ENCODE measurements at regions not wholly inside any gene's neighbourhood (a gene's known extent, or its start where the extent isn't known, plus 50 kb on each side); places are given as distances from the start of the nearest gene placed in this dataset.

DNA sequence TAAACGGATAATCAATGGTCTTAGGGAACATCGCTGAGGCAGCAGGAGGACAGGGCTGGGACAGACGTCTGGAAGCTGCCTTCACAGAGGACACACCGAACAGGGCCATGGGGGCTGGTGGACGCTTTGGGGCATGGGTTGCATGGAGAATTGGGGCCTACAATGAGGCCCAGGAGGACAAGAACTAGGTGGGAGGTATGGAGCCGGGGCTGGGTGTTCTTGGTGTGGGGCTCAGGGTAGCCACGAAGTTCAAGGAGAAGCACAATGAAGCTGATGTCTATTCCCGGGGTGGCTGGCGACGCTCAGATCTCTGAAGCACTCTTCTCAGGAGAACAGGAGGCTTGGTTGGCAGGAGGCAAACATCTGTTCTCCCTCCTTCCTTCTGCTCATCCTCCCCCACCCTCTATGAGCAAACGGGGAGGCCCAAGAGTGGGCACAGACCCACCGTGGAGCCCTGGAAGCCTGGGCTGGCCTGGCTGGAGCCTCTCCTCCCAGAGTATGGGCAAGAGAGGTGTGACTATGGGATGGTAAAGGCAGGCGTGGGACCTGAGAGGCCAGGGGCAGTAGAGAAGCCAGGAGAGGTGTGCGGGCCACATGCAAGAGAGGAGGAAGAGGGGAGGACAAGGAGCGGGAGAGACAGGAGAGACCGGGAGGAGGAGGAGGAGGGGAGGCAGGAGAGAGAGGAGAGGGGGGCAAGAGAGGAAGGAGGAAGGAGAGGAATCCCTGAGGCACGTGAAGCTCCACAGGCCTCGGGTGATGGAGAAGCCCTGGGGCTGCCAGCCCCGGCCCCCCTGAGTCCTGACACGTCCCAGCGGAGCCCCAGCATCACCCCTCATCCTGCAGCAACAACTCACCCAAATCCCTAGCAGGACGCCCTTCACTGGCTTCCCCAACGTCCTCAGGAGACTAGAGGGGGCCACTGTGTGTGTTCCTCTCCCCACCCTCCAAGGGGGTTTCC, 159.1 kb downstream of the OLFM1 start:
- Histone ChIP-seq H3K27ac (no peak overlapping the region), H3K4me1 (peaks cover 0 to 12% (median 3%) of the 10 kb centered on the region in 9 donors), H3K36me3 (no peaks in the 10 kb centered on the region), H3K27me3 (peaks cover 8 to 92% (median 64%) of the 10 kb centered on the region in 7 donors), H3K4me3 (no peak overlapping the region), H3K9me3 (no peaks in the 10 kb centered on the region)
- 62 to 66% methylated on average over 23 of the region's 23 CpGs for WGBS, 2 donors
- DNase-seq (no peak), ATAC-seq (no peak)
- intact Hi-C loops (cut with DNase I): no loop called here
- TF ChIP-seq, protein P1, sequence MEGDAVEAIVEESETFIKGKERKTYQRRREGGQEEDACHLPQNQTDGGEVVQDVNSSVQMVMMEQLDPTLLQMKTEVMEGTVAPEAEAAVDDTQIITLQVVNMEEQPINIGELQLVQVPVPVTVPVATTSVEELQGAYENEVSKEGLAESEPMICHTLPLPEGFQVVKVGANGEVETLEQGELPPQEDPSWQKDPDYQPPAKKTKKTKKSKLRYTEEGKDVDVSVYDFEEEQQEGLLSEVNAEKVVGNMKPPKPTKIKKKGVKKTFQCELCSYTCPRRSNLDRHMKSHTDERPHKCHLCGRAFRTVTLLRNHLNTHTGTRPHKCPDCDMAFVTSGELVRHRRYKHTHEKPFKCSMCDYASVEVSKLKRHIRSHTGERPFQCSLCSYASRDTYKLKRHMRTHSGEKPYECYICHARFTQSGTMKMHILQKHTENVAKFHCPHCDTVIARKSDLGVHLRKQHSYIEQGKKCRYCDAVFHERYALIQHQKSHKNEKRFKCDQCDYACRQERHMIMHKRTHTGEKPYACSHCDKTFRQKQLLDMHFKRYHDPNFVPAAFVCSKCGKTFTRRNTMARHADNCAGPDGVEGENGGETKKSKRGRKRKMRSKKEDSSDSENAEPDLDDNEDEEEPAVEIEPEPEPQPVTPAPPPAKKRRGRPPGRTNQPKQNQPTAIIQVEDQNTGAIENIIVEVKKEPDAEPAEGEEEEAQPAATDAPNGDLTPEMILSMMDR (IDR thresholded peaks at IDR 0.05): no peak

DNA sequence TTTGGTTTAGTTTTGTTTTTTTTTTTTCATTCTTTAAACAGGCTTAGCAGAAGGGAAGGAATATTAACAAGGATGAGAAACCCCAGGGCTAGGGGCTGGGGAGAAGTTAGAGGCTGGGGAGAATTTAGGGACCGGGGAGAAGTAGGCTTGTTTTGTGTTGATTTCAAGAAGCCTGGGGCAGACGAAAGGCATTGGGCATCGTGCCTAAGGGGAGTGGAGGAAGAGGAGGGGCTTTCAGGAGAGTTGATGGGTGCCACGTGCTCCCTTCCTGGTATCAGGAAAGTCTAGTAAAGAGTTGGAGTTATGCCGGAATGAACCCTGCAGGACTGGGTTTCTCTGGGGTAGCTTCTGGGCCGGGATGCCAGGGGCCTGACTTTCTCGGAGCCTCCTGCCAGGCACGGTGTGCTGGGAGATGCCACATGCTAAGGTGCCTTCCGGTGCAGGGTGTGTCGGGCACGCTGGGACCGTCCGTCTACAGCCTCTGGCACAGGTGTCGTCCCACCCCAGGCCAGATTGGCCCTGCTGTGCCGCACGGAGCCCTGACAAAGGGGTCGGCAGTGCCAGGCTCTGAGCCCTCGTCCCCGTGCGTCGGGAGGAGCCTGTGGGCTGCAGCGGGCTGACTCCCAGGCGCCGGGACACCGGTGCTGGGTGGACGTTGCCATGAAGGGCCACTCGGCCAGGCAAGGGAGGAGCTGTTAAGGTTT, 159.9 kb downstream of the OLFM1 start:
- 71 to 72% methylated on average over 27 of the region's 27 CpGs for WGBS, 2 donors
- no peak overlapping the region for H3K4me3 ChIP-seq
- TF ChIP-seq, protein P1 (IDR thresholded peaks at IDR 0.05): no peak
- H3K36me3 ChIP-seq: no peaks in the 10 kb centered on the region
- intact Hi-C loops (cut with DNase I): no loop called here
- ATAC-seq (no peak), DNase-seq (no peak)
- no peak overlapping the region for H3K27ac ChIP-seq
- no peaks in the 10 kb centered on the region for H3K9me3 ChIP-seq
- peaks cover 8 to 90% (median 67%) of the 10 kb centered on the region in 7 donors for H3K27me3 ChIP-seq
- H3K4me1 ChIP-seq: peaks cover 0 to 12% (median 3%) of the 10 kb centered on the region in 9 donors

DNA sequence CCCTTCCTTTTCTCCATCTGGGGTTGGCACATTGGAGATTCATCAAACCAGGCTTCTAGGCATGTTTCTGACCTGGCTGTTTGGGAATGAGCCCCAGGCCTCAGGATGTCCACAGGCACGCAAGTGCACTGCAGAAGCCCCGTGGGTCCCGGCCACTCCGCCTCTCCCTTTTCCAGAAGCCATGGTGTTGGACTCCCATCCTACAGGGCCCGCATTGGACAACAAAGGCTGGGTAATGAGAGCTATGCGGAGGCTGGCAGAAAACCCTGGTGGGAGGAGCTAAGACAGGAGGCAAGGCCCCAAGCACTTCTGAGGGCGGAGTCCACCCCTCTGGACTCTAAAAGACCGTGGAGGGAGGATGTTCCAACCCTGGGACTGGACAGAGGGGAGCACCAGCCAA, 160.6 kb downstream of the OLFM1 start:
- Histone ChIP-seq H3K27me3 (peaks cover 2 to 90% (median 63%) of the 10 kb centered on the region in 7 donors), H3K9me3 (no peaks in the 10 kb centered on the region), H3K4me1 (peaks cover 0 to 12% (median 3%) of the 10 kb centered on the region in 9 donors), H3K4me3 (no peak overlapping the region), H3K36me3 (no peaks in the 10 kb centered on the region), H3K27ac (no peak overlapping the region)
- no peak for ATAC-seq
- TF ChIP-seq, protein P1 (IDR thresholded peaks at IDR 0.05): no peak
- no peak for DNase-seq
- 65 to 70% methylated on average over 8 of the region's 8 CpGs for WGBS, 2 donors
- intact Hi-C loops (cut with DNase I): no loop called here

DNA sequence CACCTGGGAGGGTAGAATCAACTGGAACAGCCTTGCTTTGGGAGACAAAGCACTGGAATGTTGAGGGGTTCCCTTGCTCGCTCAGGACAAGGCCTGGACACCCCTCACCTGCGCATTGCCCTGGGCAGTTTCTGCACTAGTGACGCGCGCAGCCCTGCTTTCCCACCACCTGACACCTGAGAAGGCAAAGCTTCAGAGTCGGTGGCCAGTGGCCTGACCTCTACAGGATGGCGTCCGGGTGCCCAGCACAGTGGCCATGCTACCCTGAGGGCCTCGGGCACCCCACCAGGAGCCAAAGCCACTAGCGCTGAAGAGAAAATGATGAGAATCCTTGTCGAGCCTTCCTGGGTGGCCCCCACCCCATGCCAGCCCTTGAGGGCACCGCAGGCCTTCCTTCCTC, 161.3 kb downstream of the OLFM1 start:
- H3K9me3 ChIP-seq: no peaks in the 10 kb centered on the region
- intact Hi-C loops (cut with DNase I): no loop called here
- peaks cover 0 to 88% (median 60%) of the 10 kb centered on the region in 7 donors for H3K27me3 ChIP-seq
- no peaks in the 10 kb centered on the region for H3K36me3 ChIP-seq
- no peak for ATAC-seq
- 95 to 96% methylated on average over 12 of the region's 12 CpGs for WGBS, 2 donors
- peaks cover 0 to 12% (median 3%) of the 10 kb centered on the region in 9 donors for H3K4me1 ChIP-seq
- TF ChIP-seq, protein P1 (IDR thresholded peaks at IDR 0.05): no peak
- no peak overlapping the region for H3K4me3 ChIP-seq
- H3K27ac ChIP-seq: no peak overlapping the region
- DNase-seq: no peak

All from heart right ventricle (tissue), 16 donors.